RWPE2 (cell line): ENCODE measurements at regions not wholly inside any gene's neighbourhood (a gene's known extent, or its start where the extent isn't known, plus 50 kb on each side); places are given as distances from the start of the nearest gene placed in this dataset.

Experiments
- ATAC-seq: fragments of 200-7000 bp; cut with Tn5 transposase; 3 replicates; pipeline ENCODE4 v1.9.1; 2021; ENCODE audit warnings: low read depth
- DNase-seq: peaks from one replicate; pipeline ENCODE4 v3.0.0-alpha.2; 2020; ENCODE audit warnings: low spot score
- H3K27ac ChIP-seq: fragments of 450-650 bp; 2 replicates; pipeline ENCODE4 v1.5.1; 2017; ENCODE audit warnings: mild to moderate bottlenecking; ENCODE audit not compliant: poor library complexity, severe bottlenecking
- H3K27me3 ChIP-seq: fragments of 250-450 bp; sonication (Bioruptor Pico); 2 replicates; pipeline ENCODE4 v1.5.1; 2021; ENCODE audit warnings: mild to moderate bottlenecking, moderate library complexity; ENCODE audit not compliant: insufficient read depth, poor library complexity, severe bottlenecking
- H3K36me3 ChIP-seq: fragments of 250-450 bp; sonication (Bioruptor Pico); 2 replicates; pipeline ENCODE4 v1.5.1; 2020; ENCODE audit warnings: low read depth, mild to moderate bottlenecking, moderate library complexity
- H3K4me1 ChIP-seq: fragments of 250-450 bp; sonication (Bioruptor Pico); 2 replicates; pipeline ENCODE4 v1.5.1; 2021; ENCODE audit warnings: mild to moderate bottlenecking, moderate library complexity; ENCODE audit not compliant: insufficient read depth, poor library complexity, severe bottlenecking
- H3K4me3 ChIP-seq: fragments of 250-450 bp; sonication (Bioruptor Pico); 2 replicates; pipeline ENCODE4 v1.5.1; 2021; ENCODE audit warnings: mild to moderate bottlenecking, moderate library complexity; ENCODE audit not compliant: severe bottlenecking
- H3K9me3 ChIP-seq: fragments of 250-450 bp; sonication (Bioruptor Pico); 2 replicates; pipeline ENCODE4 v1.5.1; 2021; ENCODE audit warnings: mild to moderate bottlenecking, moderate library complexity; ENCODE audit not compliant: severe bottlenecking
- CTCF ChIP-seq: fragments of 450-650 bp; IDR thresholded peaks from one replicate; pipeline ENCODE4 v1.5.1; 2017; ENCODE audit warnings: mild to moderate bottlenecking, moderate library complexity; ENCODE audit not compliant: poor library complexity, severe bottlenecking

- H3K9me3 ChIP-seq, result no peaks in the 10 kb centered on the region
- no peak for TF ChIP-seq CTCF
- H3K36me3 ChIP-seq, result peaks cover 13% of the 10 kb centered on the region
- no peaks in the 10 kb centered on the region for H3K27me3 ChIP-seq
- DNase-seq, result no peak
- H3K4me1 ChIP-seq, result no peaks in the 10 kb centered on the region
- ATAC-seq, result no peak
- H3K4me3 ChIP-seq, result no peak overlapping the region
- H3K27ac ChIP-seq, result no peak overlapping the region
Observed at GRCh38 chr18:46360866-46361265, 256.7 kb downstream of the HAUS1 start.

GRCh38 chr18:46362533-46362932, 258.3 kb downstream of the HAUS1 start:
- Histone ChIP-seq H3K9me3 (no peaks in the 10 kb centered on the region), H3K4me1 (no peaks in the 10 kb centered on the region), H3K36me3 (peaks cover 5% of the 10 kb centered on the region), H3K4me3 (no peak overlapping the region), H3K27ac (no peak overlapping the region), H3K27me3 (no peaks in the 10 kb centered on the region)
- ATAC-seq (no peak), DNase-seq (no peak)
- no peak for TF ChIP-seq CTCF

- no peak overlapping the region for H3K27ac ChIP-seq
- no peak overlapping the region for H3K4me3 ChIP-seq
- no peaks in the 10 kb centered on the region; the same call in 1 of the 2 replicates for H3K36me3 ChIP-seq
- no peaks in the 10 kb centered on the region for H3K4me1 ChIP-seq
- DNase-seq, result no peak
- no peak for TF ChIP-seq CTCF
- no peak for ATAC-seq
- H3K27me3 ChIP-seq, result no peaks in the 10 kb centered on the region
- H3K9me3 ChIP-seq, result no peaks in the 10 kb centered on the region
Observed at GRCh38 chr18:46364048-46364447, 259.9 kb downstream of the HAUS1 start.

- Histone ChIP-seq H3K27me3 (no peaks in the 10 kb centered on the region), H3K4me3 (no peak overlapping the region), H3K4me1 (no peaks in the 10 kb centered on the region), H3K27ac (no peak overlapping the region), H3K36me3 (no peaks in the 10 kb centered on the region), H3K9me3 (no peaks in the 10 kb centered on the region)
- DNase-seq (no peak), ATAC-seq (no peak)
- no peak for TF ChIP-seq CTCF
Observed at GRCh38 chr18:46366201-46366600, 262.0 kb downstream of the HAUS1 start.

GRCh38 chr18:46366751-46367376, 262.7 kb downstream of the HAUS1 start:
- no peak for ATAC-seq
- no peaks in the 10 kb centered on the region for H3K9me3 ChIP-seq
- no peak overlapping the region for H3K4me3 ChIP-seq
- no peak for DNase-seq
- H3K27ac ChIP-seq, result no peak overlapping the region
- TF ChIP-seq CTCF, result no peak
- H3K4me1 ChIP-seq, result no peaks in the 10 kb centered on the region
- H3K36me3 ChIP-seq, result no peaks in the 10 kb centered on the region
- no peaks in the 10 kb centered on the region for H3K27me3 ChIP-seq
